HEK293T (cell line): ENCODE measurements at regions not wholly inside any gene's neighbourhood (a gene's known extent, or its start where the extent isn't known, plus 50 kb on each side); places are given as distances from the start of the nearest gene placed in this dataset.

ENCODE experiments used
- CTCF ChIA-PET: fragments of 350-600 bp; formaldehyde crosslinking; extraction: SDS; loops from one replicate; lab custom pipeline; 2021; ENCODE audit warnings: antibody characterized with exemption, inconsistent platforms; lab: Yijun Ruan, JAX
- POLR2A ChIA-PET: fragments of 350-600 bp; formaldehyde crosslinking; extraction: SDS; loops from one replicate; lab custom pipeline; 2020; ENCODE audit warnings: antibody characterized with exemption, inconsistent platforms; lab: Yijun Ruan, JAX
- DNase-seq: peaks from one replicate; pipeline ENCODE4 v3.0.0; 2012; ENCODE audit warnings: mixed read lengths; ENCODE audit errors: extremely low spot score
- ARNT ChIP-seq: fragments of 450-650 bp; IDR thresholded peaks from 2 replicates; pipeline ENCODE4 v1.6.1; 2017; ENCODE audit warnings: mild to moderate bottlenecking
- BHLHE40 ChIP-seq: fragments of 450-650 bp; IDR thresholded peaks from 2 replicates; pipeline ENCODE4 v1.6.1; 2016; ENCODE audit warnings: mild to moderate bottlenecking, moderate library complexity, borderline replicate concordance
- CTBP1 ChIP-seq: fragments of 450-650 bp; IDR thresholded peaks from 2 replicates; pipeline ENCODE4 v1.6.1; 2016; ENCODE audit warnings: borderline replicate concordance
- ELF4 ChIP-seq: fragments of 450-650 bp; IDR thresholded peaks from 2 replicates; pipeline ENCODE4 v1.6.1; 2017; ENCODE audit warnings: antibody characterized with exemption
- FOXA1 ChIP-seq: fragments of 450-650 bp; IDR thresholded peaks from 2 replicates; pipeline ENCODE4 v1.6.1; 2016; ENCODE audit warnings: mild to moderate bottlenecking
- FOXK2 ChIP-seq: fragments of 450-650 bp; IDR thresholded peaks from 2 replicates; pipeline ENCODE4 v1.6.1; 2016; ENCODE audit warnings: mild to moderate bottlenecking
- FOXM1 ChIP-seq: fragments of 450-650 bp; IDR thresholded peaks from 2 replicates; pipeline ENCODE4 v1.6.1; 2017; ENCODE audit warnings: mild to moderate bottlenecking, borderline replicate concordance
- HDGF ChIP-seq: fragments of 450-650 bp; IDR thresholded peaks from 2 replicates; pipeline ENCODE4 v1.6.1; 2017; ENCODE audit warnings: antibody characterized with exemption, borderline replicate concordance
- L3MBTL2 ChIP-seq: fragments of 450-650 bp; conservative IDR thresholded peaks from 2 replicates; pipeline ENCODE4 v1.6.1; 2016; ENCODE audit warnings: mild to moderate bottlenecking
- LEF1 ChIP-seq: fragments of 450-650 bp; IDR thresholded peaks from 2 replicates; pipeline ENCODE4 v1.6.1; 2017; ENCODE audit warnings: mild to moderate bottlenecking, borderline replicate concordance
- NFRKB ChIP-seq: fragments of 450-650 bp; IDR thresholded peaks from 2 replicates; pipeline ENCODE4 v1.6.1; 2016; ENCODE audit warnings: mild to moderate bottlenecking, moderate library complexity
- SP1 ChIP-seq: fragments of 450-650 bp; IDR thresholded peaks from 2 replicates; pipeline ENCODE4 v1.6.1; 2017
- SUZ12 ChIP-seq: fragments of 450-650 bp; IDR thresholded peaks from 2 replicates; pipeline ENCODE4 v1.6.1; 2016; ENCODE audit warnings: mild to moderate bottlenecking
- TARDBP ChIP-seq: fragments of 450-650 bp; IDR thresholded peaks from 2 replicates; pipeline ENCODE4 v1.6.1; 2016
- ZNF384 ChIP-seq: fragments of 450-650 bp; IDR thresholded peaks from 2 replicates; pipeline ENCODE4 v1.6.1; 2016
- TF ChIP-seq, protein P1 (sequence below): fragments of 450-650 bp; IDR thresholded peaks from 2 replicates; pipeline ENCODE4 v1.6.1; 2016

DNA sequence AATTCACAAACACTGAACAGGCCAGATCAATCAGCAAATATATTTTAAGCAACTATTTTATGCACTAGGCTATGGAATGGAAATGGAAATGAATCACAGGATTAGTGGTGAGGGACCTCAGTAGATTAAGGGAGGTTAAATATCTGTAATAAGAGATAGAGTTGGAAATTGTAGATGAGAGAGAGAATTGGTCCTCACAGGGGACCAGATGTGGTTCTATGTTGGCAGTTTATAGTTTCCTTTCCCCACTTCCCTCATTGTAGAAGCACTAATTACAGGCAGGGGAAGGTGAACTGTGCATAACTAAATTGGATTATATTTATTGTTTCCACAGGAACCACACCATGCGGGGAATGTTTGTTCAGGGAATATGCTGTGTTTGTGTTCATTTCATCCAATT lies 496.2 kb downstream of the ARHGEF28 start:
- no peak for DNase-seq
- TF ChIP-seq SP1 (no peak), CTBP1 (no peak), ARNT (no peak), FOXM1 (no peak), ELF4 (no peak), FOXK2 (no peak), NFRKB (no peak), L3MBTL2 (no peak), TARDBP (no peak), ZNF384 (no peak), BHLHE40 (no peak), HDGF (no peak)
- TF ChIP-seq, protein P1, sequence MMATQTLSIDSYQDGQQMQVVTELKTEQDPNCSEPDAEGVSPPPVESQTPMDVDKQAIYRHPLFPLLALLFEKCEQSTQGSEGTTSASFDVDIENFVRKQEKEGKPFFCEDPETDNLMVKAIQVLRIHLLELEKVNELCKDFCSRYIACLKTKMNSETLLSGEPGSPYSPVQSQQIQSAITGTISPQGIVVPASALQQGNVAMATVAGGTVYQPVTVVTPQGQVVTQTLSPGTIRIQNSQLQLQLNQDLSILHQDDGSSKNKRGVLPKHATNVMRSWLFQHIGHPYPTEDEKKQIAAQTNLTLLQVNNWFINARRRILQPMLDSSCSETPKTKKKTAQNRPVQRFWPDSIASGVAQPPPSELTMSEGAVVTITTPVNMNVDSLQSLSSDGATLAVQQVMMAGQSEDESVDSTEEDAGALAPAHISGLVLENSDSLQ: no peak
- CTCF ChIA-PET: interaction anchor here (1.1 kb wide), 1 partner anchor 9 kb away, joined by 3 read pairs; no protein-coding TSS in a partner anchor
- POLR2A ChIA-PET: no interaction called here

DNA sequence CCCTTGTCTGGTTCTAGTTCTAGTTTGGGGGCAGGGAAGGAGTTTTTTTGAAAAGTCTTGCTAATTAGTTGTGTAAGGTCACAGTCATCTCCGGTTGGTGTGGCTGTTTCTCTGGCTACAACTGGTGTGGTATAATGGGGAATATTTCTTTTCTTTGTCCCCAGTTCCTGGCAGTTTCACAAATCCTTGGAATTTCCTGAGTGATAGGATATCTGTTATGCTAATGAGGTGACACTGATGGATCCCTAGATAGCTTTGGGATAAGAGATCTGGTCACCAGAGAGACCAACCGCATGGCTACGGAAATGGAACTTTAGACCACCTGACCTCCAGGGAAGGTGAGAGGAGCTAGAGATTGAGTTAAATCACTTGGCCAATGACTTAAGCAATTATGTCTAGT lies 494.6 kb downstream of the ARHGEF28 start:
- ChIA-PET POLR2A (no interaction called here), CTCF (no interaction called here)
- TF ChIP-seq NFRKB (no peak), HDGF (no peak), SUZ12 (no peak), ELF4 (no peak), FOXK2 (no peak), ZNF384 (no peak), SP1 (no peak), ARNT (no peak)
- no peak for DNase-seq

DNA sequence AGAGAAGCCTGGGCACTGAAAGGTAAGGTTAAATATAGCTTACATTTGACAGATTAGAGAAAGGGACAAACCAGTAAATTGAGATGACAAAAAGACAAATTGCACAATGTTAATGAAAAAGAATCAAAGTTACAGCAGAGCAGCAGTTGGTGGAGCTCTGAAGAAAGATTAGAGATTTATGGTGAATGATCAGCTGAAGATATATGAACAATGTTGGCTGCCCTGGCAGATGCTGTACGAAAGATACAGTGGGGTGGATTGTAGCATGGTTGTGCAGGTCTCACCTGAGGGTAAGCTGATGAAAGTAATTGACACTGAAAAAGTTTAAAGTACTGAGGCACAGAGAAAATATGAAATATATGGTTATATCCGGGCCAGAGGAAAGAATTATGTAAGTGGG lies 492.1 kb downstream of the ARHGEF28 start:
- ChIA-PET CTCF (no interaction called here), POLR2A (no interaction called here)
- no peak for DNase-seq
- TF ChIP-seq NFRKB: no peak
- no peak for TF ChIP-seq LEF1
- TF ChIP-seq ARNT: no peak
- TF ChIP-seq FOXK2: no peak
- TF ChIP-seq FOXM1: no peak
- no peak for TF ChIP-seq BHLHE40
- TF ChIP-seq ELF4: no peak
- TF ChIP-seq, protein P1: no peak
- no peak for TF ChIP-seq CTBP1
- TF ChIP-seq TARDBP: no peak
- TF ChIP-seq ZNF384: no peak
- no peak for TF ChIP-seq L3MBTL2
- TF ChIP-seq HDGF: no peak
- TF ChIP-seq SUZ12: no peak
- TF ChIP-seq SP1: no peak
- TF ChIP-seq FOXA1: no peak

DNA sequence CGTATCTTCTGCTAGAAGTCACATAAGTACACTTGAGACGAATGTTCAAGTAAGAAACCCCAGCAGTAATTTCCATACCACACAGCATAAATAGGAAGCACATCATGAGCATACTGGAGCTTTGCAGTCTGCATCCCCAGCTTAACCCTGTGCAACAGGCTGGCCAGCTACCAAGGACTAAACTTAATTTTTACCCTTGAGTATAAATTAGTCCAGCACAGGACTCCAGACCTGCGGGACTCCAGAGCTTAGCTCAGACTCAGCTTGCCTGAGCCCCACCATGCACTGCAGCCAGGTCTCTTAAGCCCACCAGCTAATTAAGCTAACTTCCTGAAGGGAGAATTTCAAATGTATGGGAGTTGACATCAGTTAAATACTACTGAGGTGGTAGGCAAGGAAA lies 491.0 kb downstream of the ARHGEF28 start:
- ChIA-PET CTCF (no interaction called here), POLR2A (no interaction called here)
- no peak for DNase-seq
- TF ChIP-seq LEF1 (no peak), TARDBP (no peak), HDGF (no peak), ELF4 (no peak), FOXA1 (no peak), BHLHE40 (no peak), CTBP1 (no peak), FOXM1 (no peak), SP1 (no peak), SUZ12 (no peak), L3MBTL2 (no peak), NFRKB (no peak), FOXK2 (no peak), ZNF384 (no peak), ARNT (no peak)
- TF ChIP-seq, protein P1: no peak

DNA sequence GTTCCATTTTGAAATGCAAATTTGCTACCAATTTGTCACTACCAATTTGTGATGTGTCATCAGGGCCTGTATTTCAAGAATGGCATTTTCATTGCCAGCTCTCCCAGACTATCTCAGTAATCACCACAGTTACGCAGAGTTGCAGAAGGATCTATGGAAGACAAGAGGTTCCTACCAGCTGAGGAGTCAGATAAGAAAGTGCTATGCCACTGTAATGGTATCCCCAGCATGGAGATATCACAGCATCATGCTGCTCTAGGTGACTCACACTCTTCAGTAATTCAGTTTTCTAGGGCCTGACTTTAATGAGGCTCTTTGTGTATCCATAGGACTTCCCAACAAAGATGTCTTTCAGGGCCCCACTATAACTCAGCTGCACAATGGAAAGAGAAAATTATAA lies 490.3 kb downstream of the ARHGEF28 start:
- peak; percentile 22 for DNase-seq
- no peak for TF ChIP-seq SUZ12
- no peak for TF ChIP-seq ELF4
- TF ChIP-seq, protein P1: peak; percentile 35; the same call in 1 of the 2 replicates
- ChIA-PET CTCF (no interaction called here), POLR2A (no interaction called here)

DNA sequence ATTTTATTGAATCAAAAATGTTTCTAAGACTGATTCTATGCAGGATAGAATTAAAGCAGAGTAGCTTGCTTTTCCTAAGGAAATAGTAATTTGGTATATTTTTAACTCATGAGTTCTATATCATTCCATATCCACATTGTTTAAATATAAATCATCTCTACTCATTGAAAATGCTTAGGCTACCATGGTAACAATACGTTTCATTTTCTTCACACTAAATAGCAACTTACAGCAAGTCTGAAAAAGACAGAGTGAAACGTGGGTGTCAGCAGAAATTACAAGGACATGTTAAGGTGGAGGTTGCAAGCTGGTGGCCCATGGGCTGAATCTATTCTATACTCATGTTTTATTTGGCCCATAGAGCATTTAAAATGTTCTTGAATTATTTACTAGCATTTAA lies 487.9 kb downstream of the ARHGEF28 start:
- no peak for TF ChIP-seq SP1
- ChIA-PET CTCF (interaction anchor here (0.5 to 0.7 kb wide), 2 partner anchors 8 to 107 kb away, joined by 3 read pairs; no protein-coding TSS in a partner anchor), POLR2A (no interaction called here)
- no peak for DNase-seq
